Erythroblast (primary cell): ENCODE measurements at regions not wholly inside any gene's neighbourhood (a gene's known extent, or its start where the extent isn't known, plus 50 kb on each side); places are given as distances from the start of the nearest gene placed in this dataset.

Source experiments
- DNase-seq, 2 experiments: peaks; one replicate each; lab custom pipeline; 2025; lab: John Stamatoyannopoulos, UW
- GATA1 ChIP-seq: IDR thresholded peaks from 2 replicates; pipeline ENCODE4 v1.6.1; 2011; ENCODE audit warnings: low read depth, mild to moderate bottlenecking, control low read depth, low read length, moderate library complexity
- POLR2A ChIP-seq: IDR thresholded peaks from 2 replicates; pipeline ENCODE4 v1.6.1; 2011; ENCODE audit warnings: mild to moderate bottlenecking, low read length

DNA sequence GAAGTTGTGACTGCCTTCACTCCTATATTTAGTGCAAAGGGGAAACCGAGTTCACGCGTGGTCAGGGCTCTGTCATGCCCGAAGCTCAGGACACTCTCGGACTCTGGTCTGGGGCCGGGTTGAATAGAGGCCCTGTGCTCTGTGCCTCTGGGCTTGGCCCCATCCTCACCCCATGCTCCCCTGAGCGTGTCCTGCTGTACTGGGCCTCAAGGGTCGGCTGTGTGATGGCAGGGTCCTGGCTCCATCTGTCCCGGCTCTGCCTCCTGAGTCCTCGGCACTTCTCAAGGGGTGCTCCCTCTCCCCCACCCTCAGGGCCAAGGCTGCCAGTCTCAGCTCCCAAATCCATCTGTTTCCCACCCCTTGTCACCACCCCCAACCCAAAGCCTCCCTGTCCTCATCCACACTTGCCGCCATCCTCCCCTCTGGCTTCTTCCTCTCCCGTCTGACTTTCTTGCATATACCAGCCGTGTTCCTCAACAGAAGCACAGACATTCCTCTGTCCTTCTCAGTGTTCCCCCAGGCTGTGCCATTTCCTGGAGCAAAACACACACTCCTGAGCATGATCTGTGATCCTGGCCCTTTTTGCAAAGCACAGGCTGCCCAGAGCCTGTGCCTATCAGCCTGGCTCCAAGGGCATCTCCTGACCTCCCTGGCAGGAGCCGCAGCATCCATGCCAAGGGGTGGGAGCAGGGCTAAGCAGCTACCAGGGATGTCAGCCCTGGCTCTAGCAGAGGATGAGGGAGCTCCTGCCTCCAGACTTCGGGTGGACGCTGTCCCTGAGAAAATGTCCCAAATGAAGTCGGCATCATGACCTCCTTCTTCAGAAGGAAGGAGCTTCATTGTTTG lies 64.2 kb upstream of the OTOS start:
- DNase-seq, result no peak
- TF ChIP-seq POLR2A (no peak), GATA1 (no peak)

DNA sequence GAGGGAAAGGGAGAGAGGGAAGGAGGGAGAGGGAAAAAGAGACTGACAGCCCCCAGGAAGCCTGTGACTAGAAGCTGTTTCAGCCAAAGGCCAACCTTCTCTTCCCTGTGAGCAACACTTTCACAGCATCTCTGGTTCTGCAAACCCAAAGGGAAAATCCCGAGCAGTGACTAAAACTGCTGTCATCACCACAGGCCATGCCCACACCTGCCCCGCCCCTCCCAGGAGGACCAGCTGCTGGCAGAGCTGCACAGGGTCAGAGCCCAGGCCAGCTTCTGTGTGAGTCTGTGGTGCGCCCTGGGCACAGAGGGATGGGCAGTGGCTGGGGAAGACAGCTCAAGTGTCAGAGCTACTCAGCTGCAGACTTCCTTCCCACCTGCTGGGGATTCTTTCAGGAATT lies 64.9 kb upstream of the OTOS start:
- TF ChIP-seq GATA1, result no peak
- no peak for TF ChIP-seq POLR2A
- DNase-seq, result no peak

DNA sequence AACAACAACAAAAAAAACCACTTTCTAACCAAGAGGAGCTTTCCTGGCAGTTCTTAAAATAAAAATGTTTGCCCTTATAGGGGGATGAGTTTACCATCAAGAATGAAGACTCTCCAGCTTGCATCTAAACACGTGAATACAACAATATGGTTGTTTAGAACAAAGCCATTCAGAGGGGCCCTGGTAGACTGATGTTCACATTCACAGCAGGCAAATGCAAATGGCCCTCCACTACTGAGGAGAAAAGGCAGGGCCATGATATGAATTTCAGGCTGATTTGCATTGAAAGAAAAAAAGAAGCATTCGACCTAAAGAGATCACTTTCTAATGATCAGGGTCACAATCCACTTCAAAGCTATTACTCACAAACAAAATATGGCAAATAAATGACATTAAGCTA lies 65.3 kb upstream of the OTOS start:
- DNase-seq, result no peak
- TF ChIP-seq POLR2A (no peak), GATA1 (no peak)

DNA sequence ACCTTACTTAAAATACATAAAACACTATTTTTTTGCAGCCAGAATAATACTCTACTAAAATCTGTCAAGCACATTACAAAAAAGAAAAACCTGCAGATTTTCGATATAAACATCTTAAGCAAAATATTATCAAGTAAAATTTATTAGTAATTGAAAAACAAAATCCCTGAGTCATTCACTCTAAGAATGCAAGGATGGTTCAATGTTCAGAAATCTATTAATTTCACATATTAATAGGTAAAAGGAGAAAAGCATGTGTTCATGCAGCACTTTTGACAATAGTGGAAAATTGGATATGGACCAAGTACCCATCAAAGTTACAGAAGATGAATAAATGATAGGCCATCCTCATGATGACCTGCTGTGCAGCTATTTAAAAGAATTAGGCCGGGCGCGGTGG lies 66.2 kb upstream of the OTOS start:
- no peak for DNase-seq
- TF ChIP-seq GATA1, result no peak
- TF ChIP-seq POLR2A, result no peak

GRCh38 chr2:240207661-240208060 lies 67.2 kb upstream of the OTOS start:
- no peak for DNase-seq
- TF ChIP-seq POLR2A, result no peak

- no peak for DNase-seq
- TF ChIP-seq GATA1 (no peak), POLR2A (no peak)
Measured at GRCh38 chr2:240208096-240208495, 67.6 kb upstream of the OTOS start.

DNA sequence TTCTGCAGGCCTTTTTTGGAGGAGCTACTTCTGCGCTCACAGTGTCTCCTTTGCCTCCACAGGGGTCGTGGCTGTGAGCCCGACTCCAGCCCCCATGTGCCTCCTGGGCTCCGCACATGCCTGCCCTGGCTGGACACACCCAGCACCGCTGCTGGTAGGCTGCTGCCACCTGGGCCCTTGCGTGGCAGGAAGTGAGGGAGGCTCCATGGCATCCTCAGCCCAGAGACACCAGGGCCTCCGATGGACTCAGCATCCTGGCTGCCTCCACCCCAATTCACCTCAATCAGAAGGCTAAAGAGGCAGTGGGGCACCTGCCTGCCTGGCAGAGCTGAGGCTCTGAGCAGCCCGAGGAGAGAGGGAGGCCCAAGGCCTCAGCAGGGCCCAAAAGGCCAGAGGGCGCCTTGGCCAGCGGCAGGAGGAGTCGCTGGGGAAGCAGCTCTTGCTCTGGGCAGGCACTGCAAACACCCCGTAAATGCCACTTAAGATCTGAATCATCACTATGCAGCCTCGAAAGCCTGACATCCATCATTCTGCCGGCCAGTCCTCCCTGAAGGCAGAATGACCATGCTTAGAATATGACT lies 68.3 kb upstream of the OTOS start:
- no peak for TF ChIP-seq POLR2A
- TF ChIP-seq GATA1, result no peak
- DNase-seq, result no peak

DNA sequence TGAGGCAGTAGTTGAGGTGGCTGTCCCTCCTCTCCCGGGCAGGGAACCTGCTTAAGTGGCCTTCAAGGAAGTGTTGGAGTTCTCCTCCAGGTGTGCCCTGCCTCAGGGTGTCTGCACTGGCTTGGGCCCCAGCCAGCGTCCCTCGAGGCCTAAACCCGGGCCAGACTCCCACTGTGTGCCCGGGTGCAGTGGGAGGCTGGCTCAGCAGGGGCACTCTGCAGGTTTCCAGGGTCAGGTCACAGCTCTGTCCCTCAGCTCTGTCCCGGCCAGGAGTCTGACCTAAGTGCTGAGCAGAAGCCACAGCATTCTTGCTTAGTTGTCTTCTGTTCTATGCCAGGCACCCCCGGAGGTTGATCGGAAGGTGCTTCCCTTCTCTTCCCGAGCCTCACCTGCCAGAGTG lies 69.0 kb upstream of the OTOS start:
- no peak for DNase-seq
- TF ChIP-seq POLR2A (no peak), GATA1 (no peak)

GRCh38 chr2:240210198-240210965 lies 69.9 kb upstream of the OTOS start:
- DNase-seq, result no peak
- TF ChIP-seq POLR2A (no peak), GATA1 (no peak)

GRCh38 chr2:240211096-240211495 lies 70.6 kb upstream of the OTOS start:
- DNase-seq, result no peak
- no peak for TF ChIP-seq POLR2A
- no peak for TF ChIP-seq GATA1

GRCh38 chr2:240211598-240212424 lies 71.4 kb upstream of the OTOS start:
- no peak for DNase-seq
- TF ChIP-seq GATA1, result no peak
- no peak for TF ChIP-seq POLR2A

DNA sequence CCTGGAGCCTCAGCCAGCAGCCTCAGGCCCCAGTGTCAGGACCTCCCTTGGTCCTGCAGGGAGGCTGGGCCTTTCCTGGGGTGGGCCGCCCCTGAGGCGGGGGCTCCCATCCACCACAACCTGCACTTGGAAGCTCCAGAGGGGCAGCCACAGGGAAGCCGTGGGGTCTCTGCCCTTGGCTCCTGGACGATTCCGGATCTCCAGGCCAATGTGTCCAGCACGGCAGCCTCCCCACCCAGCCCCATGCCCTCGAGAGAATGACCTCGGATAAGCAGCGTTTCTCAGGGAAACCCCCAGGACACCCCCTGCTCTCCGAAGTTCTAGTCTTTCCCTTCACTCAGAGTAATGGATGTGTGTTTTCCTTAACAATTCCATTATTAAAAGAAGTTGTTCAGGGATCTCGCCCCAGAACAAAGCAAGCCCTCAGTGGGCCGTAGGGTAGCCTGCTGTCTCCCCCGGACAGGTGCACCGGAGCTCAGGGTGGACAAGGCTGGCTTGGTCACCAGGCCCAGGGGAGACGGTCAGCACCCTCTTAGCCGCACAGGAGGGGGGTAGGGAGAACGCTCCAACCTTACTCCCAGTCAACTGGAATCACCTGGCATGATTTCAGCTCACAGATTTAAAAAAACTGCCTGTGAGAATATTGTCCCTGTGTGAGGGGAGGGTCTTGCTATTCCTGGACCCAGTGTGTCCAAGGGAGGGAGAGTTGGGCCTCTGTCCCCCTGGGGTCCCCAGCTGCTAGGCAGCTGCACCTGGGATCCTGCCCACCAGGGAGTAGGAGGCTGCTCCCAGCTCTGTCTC lies 72.2 kb upstream of the OTOS start:
- TF ChIP-seq POLR2A (no peak), GATA1 (no peak)

GRCh38 chr2:240213226-240213475 lies 72.7 kb upstream of the OTOS start:
- DNase-seq, result no peak

More for the DNA sequence above, 72.2 kb upstream of the OTOS start:
- DNase-seq, result no peak

More at GRCh38 chr2:240213226-240213475, 72.7 kb upstream of the OTOS start:
- TF ChIP-seq POLR2A (no peak), GATA1 (no peak)
